ENCODE measurements at regions not wholly inside any gene's neighbourhood (a gene's known extent, or its start where the extent isn't known, plus 50 kb on each side); places are given as distances from the start of the nearest gene placed in this dataset.

- DNase-seq (ENCODE audit: low read depth) = no peak
Measured at GRCh38 chr2:20914087-20914486, 91.2 kb upstream of the LDAH start.

- no peak for DNase-seq (ENCODE audit: low read depth)
Measured at GRCh38 chr2:20913491-20913890, 90.6 kb upstream of the LDAH start.

GRCh38 chr2:20900052-20900636 lies 77.2 kb upstream of the LDAH start:
- no peak for DNase-seq (ENCODE audit: low read depth)

- DNase-seq (ENCODE audit: low read depth) = no peak
Measured at GRCh38 chr2:20897874-20898453, 75.1 kb upstream of the LDAH start.

GRCh38 chr2:20897047-20897446 lies 74.1 kb upstream of the LDAH start:
- DNase-seq (ENCODE audit: low read depth) = no peak

- DNase-seq (ENCODE audit: low read depth) = no peak
Measured at GRCh38 chr2:20884829-20885228, 61.9 kb upstream of the LDAH start.

- DNase-seq (ENCODE audit: low read depth) = no peak
Measured at GRCh38 chr2:20882466-20883170, 59.7 kb upstream of the LDAH start.

GRCh38 chr2:20880221-20880771 lies 57.4 kb upstream of the LDAH start:
- no peak for DNase-seq (ENCODE audit: low read depth)

GRCh38 chr2:20879221-20879620 lies 56.3 kb upstream of the LDAH start:
- DNase-seq (ENCODE audit: low read depth) = no peak

GRCh38 chr2:20877960-20878359 lies 55.1 kb upstream of the LDAH start:
- peak; percentile 70 for DNase-seq (ENCODE audit: low read depth)

Data from iris pigment epithelial cell (primary cell).